GM19452 (cell line): ENCODE measurements at regions not wholly inside any gene's neighbourhood (a gene's known extent, or its start where the extent isn't known, plus 50 kb on each side); places are given as distances from the start of the nearest gene placed in this dataset.
"Not testable (repeated sequence)": the region's sequence is repeated elsewhere in the genome, so short reads cannot be mapped to it uniquely, and the experiment has no call there.

Experiments
- ATAC-seq: cut with Tn5 transposase; IDR thresholded peaks from one replicate; pipeline ENCODE4 v1.9.1; 2021; ENCODE audit not compliant: unreplicated experiment

GRCh38 chr4:38278255-38278654 lies 318.1 kb downstream of the PTTG2 start:
- ATAC-seq = no peak

DNA sequence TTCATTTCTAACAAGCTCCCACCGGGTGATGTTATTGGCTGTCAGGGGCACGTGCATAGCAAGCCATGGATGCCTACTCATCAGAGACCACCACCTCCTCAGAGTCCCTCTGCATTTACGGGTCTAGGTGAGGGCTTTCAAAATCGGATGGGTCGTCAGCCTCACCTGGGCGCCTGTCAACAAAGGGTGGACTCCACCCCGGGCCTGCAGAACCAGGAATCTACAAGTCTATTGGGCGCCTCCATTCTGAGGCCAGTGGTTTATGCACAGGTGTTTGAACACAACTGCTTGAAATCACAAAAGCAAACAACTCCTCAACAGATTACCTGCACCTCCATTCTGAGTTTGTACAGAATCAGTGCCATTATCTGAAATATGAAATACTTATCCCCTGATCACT lies 318.9 kb downstream of the PTTG2 start:
- no peak for ATAC-seq

DNA sequence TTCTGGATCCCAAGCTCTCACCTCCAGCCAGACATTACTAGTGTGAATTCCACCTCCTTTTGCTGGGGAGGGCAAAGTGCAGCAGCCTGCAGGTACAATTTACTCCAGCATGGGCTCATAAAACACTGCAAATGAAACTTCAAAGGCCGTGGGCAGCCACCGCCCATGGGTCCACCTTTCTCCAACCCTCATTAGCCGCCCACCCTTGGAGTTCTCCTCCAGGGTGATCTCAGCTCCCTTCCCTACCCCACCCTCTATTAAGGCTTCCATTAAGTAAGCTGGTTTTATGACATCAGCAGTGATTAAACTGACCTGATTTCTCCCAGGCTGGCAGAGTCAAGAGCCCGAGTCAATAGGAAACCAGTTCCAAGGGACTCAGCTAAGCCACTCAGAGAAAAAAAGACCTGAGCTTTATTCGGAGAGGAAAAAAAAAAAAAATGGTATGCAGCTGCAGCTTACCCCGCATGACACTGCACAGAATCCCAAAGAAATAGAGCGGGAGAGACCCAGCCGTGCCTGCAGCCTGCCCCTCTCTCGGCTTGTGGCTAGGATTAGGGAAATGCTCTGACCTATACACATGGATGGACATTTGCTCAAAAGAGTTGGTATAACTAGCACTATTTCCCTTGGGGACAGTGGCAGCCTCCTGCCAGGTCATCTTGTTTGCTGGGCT lies 319.6 kb downstream of the PTTG2 start:
- no peak for ATAC-seq

DNA sequence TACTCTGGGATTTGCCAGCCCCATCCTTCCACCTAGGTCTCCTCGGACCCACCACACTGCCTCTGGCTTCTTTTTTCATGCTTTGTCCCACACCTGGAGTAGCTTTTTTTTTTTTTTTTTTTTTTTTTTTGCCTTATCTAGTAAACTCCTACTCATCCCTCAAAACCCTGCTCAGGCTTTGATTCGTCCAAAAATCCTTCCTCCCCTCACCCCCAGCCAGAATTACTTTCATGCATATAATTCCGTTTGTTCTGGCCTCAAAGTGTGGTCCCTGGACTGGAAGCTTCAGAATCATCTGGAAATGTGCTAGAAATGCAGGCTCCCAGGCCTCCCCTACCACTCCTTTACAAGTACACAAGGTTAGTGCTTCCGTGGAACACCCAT lies 320.1 kb downstream of the PTTG2 start:
- ATAC-seq = no peak

GRCh38 chr4:38281371-38282071 lies 321.3 kb downstream of the PTTG2 start:
- no peak for ATAC-seq

DNA sequence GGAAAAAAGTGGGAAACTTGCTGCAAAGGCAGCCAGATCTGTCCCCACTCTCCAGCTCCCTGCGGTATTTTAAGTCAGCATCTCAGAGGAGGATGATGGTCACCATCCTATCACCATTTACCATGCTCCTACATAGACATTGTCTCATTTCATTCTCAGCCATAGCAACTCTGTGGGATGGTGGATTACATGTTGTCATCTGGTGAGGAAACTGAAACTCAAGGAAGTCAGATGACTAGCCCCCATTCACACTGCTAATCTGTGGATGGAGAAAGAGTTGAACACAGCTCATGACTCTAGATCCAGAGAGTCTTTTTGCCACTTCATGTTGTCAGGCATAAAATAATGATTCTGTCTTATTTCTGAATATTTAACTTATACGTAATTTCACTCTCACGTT lies 323.5 kb downstream of the PTTG2 start:
- no peak for ATAC-seq

- no peak for ATAC-seq
Measured at GRCh38 chr4:38284294-38285030, 324.3 kb downstream of the PTTG2 start.

DNA sequence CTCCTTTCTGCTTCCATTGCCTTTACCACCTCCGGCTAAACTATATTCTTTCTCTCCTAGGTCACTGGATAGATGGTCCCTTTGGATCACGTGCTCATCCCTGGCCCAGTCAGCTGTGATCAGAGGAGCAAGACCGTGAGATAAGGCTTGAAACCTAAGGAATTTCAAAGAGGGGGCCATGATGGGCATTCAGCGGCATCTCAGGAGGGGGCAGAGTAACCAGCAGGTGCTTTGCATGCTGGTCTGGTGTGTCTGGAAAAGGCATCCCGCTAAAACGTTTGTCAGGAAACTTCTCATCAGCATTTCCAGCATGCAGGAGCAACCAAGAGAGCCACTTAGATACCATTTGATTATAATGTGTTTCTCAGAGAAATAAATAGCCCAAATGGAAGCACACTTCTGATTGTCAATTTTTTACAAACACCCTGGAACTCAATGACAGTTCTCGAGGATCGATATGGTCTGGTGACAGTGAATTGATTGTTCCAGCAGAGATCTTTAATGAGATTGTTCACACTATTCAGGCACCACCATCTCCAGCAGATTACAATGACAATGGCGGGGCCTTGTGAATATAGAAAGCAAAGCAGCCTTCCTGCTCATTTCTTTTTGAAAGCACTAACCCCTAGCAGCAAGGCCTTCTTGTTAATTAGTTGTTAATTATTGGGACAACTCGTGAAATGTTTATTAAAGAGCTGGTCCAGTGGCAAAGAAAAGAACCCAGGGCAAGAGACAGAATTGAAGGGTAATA lies 327.1 kb downstream of the PTTG2 start:
- ATAC-seq = no peak

- no peak for ATAC-seq
Measured at GRCh38 chr4:38289553-38289952, 329.4 kb downstream of the PTTG2 start.

GRCh38 chr4:38290366-38290765 lies 330.2 kb downstream of the PTTG2 start:
- ATAC-seq = no peak

DNA sequence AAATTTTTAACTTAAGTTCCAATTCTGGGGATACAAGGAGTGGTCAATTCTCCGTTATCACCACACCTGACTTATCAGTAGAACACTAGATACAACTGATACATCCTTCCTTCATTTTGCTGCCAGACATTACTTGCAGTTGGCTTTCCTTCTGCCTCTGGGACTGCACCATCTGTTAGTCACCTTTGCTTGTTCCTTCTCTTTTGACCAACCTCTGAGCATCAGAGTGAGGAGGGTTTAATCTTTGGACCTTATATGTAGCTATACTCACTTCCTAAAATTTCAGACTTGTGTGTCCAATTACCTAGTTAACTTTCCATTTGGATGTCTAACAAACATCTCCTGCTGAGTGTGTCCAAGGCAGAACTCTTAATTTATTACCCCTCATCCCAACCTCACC lies 330.7 kb downstream of the PTTG2 start:
- ATAC-seq = no peak

DNA sequence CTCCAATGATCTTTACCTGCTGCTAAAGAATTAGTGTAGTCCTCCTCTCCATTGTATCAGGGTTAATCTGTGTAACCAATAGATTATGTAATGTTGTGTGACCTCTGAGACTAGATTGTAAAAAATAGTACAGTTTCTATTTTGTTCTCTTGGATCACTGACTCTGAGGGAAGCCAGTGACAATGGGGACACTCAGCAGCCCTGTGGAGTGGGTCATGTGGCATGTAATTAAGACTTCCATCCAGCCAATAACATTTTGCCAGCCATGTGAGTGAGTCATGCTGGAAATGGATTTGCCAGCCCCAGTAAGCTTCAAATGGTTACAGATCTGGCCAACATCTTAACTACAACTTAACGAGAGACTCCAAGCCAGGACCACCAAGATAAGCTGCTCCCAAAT lies 332.3 kb downstream of the PTTG2 start:
- no peak for ATAC-seq

- ATAC-seq = no peak
Measured at GRCh38 chr4:38294238-38294637, 334.0 kb downstream of the PTTG2 start.

- ATAC-seq = no peak
Measured at GRCh38 chr4:38297061-38297460, 336.9 kb downstream of the PTTG2 start.

- no peak for ATAC-seq
Measured at GRCh38 chr4:38298868-38299713, 338.9 kb downstream of the PTTG2 start.

GRCh38 chr4:38302910-38303309 lies 342.7 kb downstream of the PTTG2 start:
- no peak for ATAC-seq

GRCh38 chr4:38304460-38304859 lies 344.3 kb downstream of the PTTG2 start:
- not testable (repeated sequence) for ATAC-seq

DNA sequence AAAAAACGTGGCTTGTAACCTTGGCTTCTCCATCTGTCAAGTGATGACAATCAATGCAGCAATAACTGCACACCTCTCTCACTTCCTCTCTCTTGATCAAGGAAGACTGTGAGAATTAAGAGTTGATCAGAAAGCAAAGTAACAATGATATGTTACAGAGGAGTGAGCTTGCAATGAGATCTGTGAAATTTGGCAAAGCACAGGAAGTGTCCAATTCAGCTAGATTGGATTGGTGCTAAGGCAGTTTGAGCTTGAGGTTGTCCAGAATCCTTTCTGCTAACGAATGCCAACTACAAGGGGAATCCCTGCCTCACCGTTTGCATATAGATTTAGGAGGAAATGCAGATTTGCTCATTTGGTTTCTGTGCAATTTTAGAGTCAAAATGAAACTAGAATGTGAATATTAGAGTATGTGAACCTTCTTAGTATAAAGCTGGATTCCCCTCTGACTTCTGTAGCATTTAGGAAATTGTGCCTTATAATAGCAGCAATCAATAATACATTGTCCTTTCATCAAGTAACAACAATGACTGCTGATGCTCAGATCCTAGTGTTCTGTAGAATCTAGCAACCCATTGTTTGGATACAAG lies 346.4 kb downstream of the PTTG2 start:
- ATAC-seq = peak; percentile 44

- ATAC-seq = no peak
Measured at GRCh38 chr4:38308728-38309311, 348.6 kb downstream of the PTTG2 start.

DNA sequence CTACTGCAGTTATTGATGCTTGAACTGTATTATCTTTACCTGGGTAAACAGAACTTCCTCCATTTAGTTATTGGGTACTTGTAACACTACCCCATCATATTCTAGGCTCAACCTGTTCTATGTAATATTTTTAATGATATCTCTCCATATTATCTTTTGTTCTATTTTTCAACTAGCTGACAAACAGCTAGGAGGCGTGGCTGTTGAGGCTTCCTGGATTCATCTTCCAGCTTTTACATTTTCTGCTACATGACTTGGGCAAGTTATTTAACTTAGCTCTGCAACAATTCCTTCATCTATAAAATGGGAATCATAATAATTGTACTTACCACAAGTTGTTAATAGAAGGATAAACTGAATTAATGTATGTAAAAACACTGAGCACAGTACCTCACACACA lies 349.3 kb downstream of the PTTG2 start:
- no peak for ATAC-seq
